Suprapubic skin (tissue), 4 donors: ENCODE measurements at regions not wholly inside any gene's neighbourhood (a gene's known extent, or its start where the extent isn't known, plus 50 kb on each side); places are given as distances from the start of the nearest gene placed in this dataset.
"Not testable (repeated sequence)": the region's sequence is repeated elsewhere in the genome, so short reads cannot be mapped to it uniquely, and the experiment has no call there.

ENCODE experiments used
- DNase-seq, 2 donors: peaks; one replicate each; pipeline ENCODE4 v3.0.0-alpha.2; 2019; ENCODE audit warnings: low spot score in 2 of 2
- H3K27ac ChIP-seq: fragments of 200-600 bp; sonication (generic); one replicate; pipeline ENCODE4 v1.5.1; 2019
- H3K27me3 ChIP-seq: fragments of 200-600 bp; sonication (generic); one replicate; pipeline ENCODE4 v1.5.1; 2019
- H3K36me3 ChIP-seq: fragments of 200-600 bp; sonication (generic); one replicate; pipeline ENCODE4 v1.5.1; 2019
- H3K4me1 ChIP-seq: fragments of 200-600 bp; sonication (generic); one replicate; pipeline ENCODE4 v1.5.1; 2019
- H3K4me3 ChIP-seq: fragments of 200-600 bp; sonication (generic); one replicate; pipeline ENCODE4 v1.5.1; 2019; ENCODE audit warnings: mild to moderate bottlenecking
- H3K9me3 ChIP-seq: fragments of 200-600 bp; sonication (generic); one replicate; pipeline ENCODE4 v1.5.1; 2019
- CTCF ChIP-seq, 2 donors: fragments of 200-600 bp in 1 of 2; fragments of 450-650 bp in 1 of 2; sonication (generic) in 1 of 2; IDR thresholded peaks; one replicate each; pipeline ENCODE4 v1.5.1; 2016 to 2019; ENCODE audit warnings: antibody characterized with exemption in 2 of 2, mild to moderate bottlenecking in 1 of 2, moderate library complexity in 1 of 2
- EP300 ChIP-seq: sonication (generic); formaldehyde crosslinking; IDR thresholded peaks from one replicate; pipeline ENCODE4 v1.6.1; 2017; ENCODE audit warnings: antibody characterized with exemption
- POLR2A ChIP-seq, 2 donors: fragments of 450-650 bp; IDR thresholded peaks; one replicate each; pipeline ENCODE4 v1.6.1; 2017; ENCODE audit warnings: antibody characterized with exemption in 2 of 2, mild to moderate bottlenecking in 2 of 2, moderate library complexity in 2 of 2
- POLR2AphosphoS5 ChIP-seq, 3 donors: sonication (generic); formaldehyde crosslinking; IDR thresholded peaks; one replicate each; pipeline ENCODE4 v1.6.1; 2017; ENCODE audit warnings: antibody characterized with exemption in 3 of 3
- WGBS: methylation state at CpG from one replicate; pipeline ENCODE4 v1.1.5; 2018; 5-methylcytosine and 5-hydroxymethylcytosine counted together

- H3K4me1 ChIP-seq, result no peaks in the 10 kb centered on the region
- H3K9me3 ChIP-seq, result no peaks in the 10 kb centered on the region
- no peak overlapping the region for H3K4me3 ChIP-seq
- H3K27me3 ChIP-seq, result no peaks in the 10 kb centered on the region
- WGBS, result 36% methylated on average over 3 of the region's 4 CpGs
- no peak for DNase-seq
- H3K27ac ChIP-seq, result no peak overlapping the region
- TF ChIP-seq POLR2AphosphoS5 (IDR thresholded peaks at IDR 0.05) (no peak), POLR2A (IDR thresholded peaks at IDR 0.05) (no peak), CTCF (IDR thresholded peaks at IDR 0.05) (no peak), EP300 (no peak)
- no peaks in the 10 kb centered on the region for H3K36me3 ChIP-seq
Measured at GRCh38 chr3:34886443-34886842, 752.9 kb upstream of the ARPP21 start.

- TF ChIP-seq EP300 (no peak), POLR2A (IDR thresholded peaks at IDR 0.05) (no peak), POLR2AphosphoS5 (IDR thresholded peaks at IDR 0.05) (no peak), CTCF (IDR thresholded peaks at IDR 0.05) (no peak)
- Histone ChIP-seq H3K36me3 (no peaks in the 10 kb centered on the region), H3K27me3 (no peaks in the 10 kb centered on the region), H3K27ac (no peak overlapping the region), H3K4me3 (no peak overlapping the region), H3K4me1 (no peaks in the 10 kb centered on the region), H3K9me3 (no peaks in the 10 kb centered on the region)
- 93% methylated on average over 2 of the region's 2 CpGs for WGBS
- DNase-seq, result no peak
Measured at GRCh38 chr3:34889641-34890040, 749.7 kb upstream of the ARPP21 start.

- TF ChIP-seq CTCF (IDR thresholded peaks at IDR 0.05) (no peak), POLR2A (IDR thresholded peaks at IDR 0.05) (no peak), EP300 (no peak), POLR2AphosphoS5 (IDR thresholded peaks at IDR 0.05) (no peak)
- H3K36me3 ChIP-seq, result no peaks in the 10 kb centered on the region
- WGBS, result 94% methylated on average over 1 of the region's 1 CpG
- H3K9me3 ChIP-seq, result no peaks in the 10 kb centered on the region
- no peak for DNase-seq
- no peak overlapping the region for H3K4me3 ChIP-seq
- no peak overlapping the region for H3K27ac ChIP-seq
- H3K4me1 ChIP-seq, result no peaks in the 10 kb centered on the region
- H3K27me3 ChIP-seq, result no peaks in the 10 kb centered on the region
Measured at GRCh38 chr3:34890247-34890646, 749.1 kb upstream of the ARPP21 start.

GRCh38 chr3:34891941-34892340 lies 747.4 kb upstream of the ARPP21 start:
- no peaks in the 10 kb centered on the region for H3K4me1 ChIP-seq
- no peaks in the 10 kb centered on the region for H3K9me3 ChIP-seq
- no peaks in the 10 kb centered on the region for H3K36me3 ChIP-seq
- WGBS, result 47% methylated on average over 3 of the region's 3 CpGs
- H3K27me3 ChIP-seq, result no peaks in the 10 kb centered on the region
- no peak overlapping the region for H3K27ac ChIP-seq
- no peak for DNase-seq
- no peak overlapping the region for H3K4me3 ChIP-seq
- TF ChIP-seq EP300, result no peak
- no peak for TF ChIP-seq CTCF (IDR thresholded peaks at IDR 0.05)
- TF ChIP-seq POLR2AphosphoS5 (IDR thresholded peaks at IDR 0.05), result no peak
- no peak for TF ChIP-seq POLR2A (IDR thresholded peaks at IDR 0.05)

GRCh38 chr3:34895841-34896240 lies 743.5 kb upstream of the ARPP21 start:
- Histone ChIP-seq H3K36me3 (no peaks in the 10 kb centered on the region), H3K27ac (no peak overlapping the region), H3K4me1 (no peaks in the 10 kb centered on the region), H3K27me3 (no peaks in the 10 kb centered on the region), H3K4me3 (no peak overlapping the region), H3K9me3 (no peaks in the 10 kb centered on the region)
- TF ChIP-seq CTCF (IDR thresholded peaks at IDR 0.05), result no peak
- no peak for TF ChIP-seq EP300
- TF ChIP-seq POLR2AphosphoS5 (IDR thresholded peaks at IDR 0.05), result no peak
- no peak for TF ChIP-seq POLR2A (IDR thresholded peaks at IDR 0.05)
- no peak for DNase-seq
- WGBS, result 62% methylated on average over 1 of the region's 1 CpG

- WGBS, result 93% methylated on average over 4 of the region's 4 CpGs
- DNase-seq, H3K27ac ChIP-seq, H3K27me3 ChIP-seq, H3K9me3 ChIP-seq, H3K36me3 ChIP-seq, H3K4me1 ChIP-seq, H3K4me3 ChIP-seq: not testable (repeated sequence)
Measured at GRCh38 chr3:34909679-34910078, 729.6 kb upstream of the ARPP21 start.
